Activated gamma-delta T cell treated with anti-CD3 and anti-CD28 coated beads, Interleukin-2, amount 50 U/mL, for 16 hours (primary cell): ENCODE measurements at regions not wholly inside any gene's neighbourhood (a gene's known extent, or its start where the extent isn't known, plus 50 kb on each side); places are given as distances from the start of the nearest gene placed in this dataset.

Experiments
- DNase-seq: peaks from one replicate; pipeline ENCODE4 v3.0.0-alpha.2; 2020; ENCODE audit warnings: low read depth

GRCh38 chr2:8454797-8455196 lies 227.1 kb upstream of the ID2 start:
- DNase-seq, result no peak

- no peak for DNase-seq
Measured at GRCh38 chr2:8455236-8456150, 226.4 kb upstream of the ID2 start.

GRCh38 chr2:8456151-8457091 lies 225.4 kb upstream of the ID2 start:
- peak; percentile 25 for DNase-seq

DNA sequence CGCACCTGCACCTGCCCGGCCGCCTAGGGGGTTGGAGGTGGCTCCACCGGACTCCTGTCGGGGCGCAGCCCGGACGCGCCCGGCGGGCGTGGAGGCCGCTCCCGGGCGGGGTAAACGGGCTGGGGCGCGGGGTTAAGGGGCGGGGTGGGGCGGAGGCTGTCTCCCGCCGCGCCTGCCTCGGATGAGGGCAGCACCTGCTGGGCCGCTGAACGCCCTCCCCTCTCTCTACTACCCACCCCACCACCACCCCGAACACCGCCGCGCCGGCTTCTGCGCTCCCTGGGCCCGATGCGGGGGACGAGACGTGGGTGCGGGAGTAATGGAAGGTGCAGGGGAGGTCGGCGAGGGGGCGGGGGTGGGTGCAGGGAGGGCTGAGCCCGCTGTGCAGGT lies 224.8 kb upstream of the ID2 start:
- no peak for DNase-seq

DNA sequence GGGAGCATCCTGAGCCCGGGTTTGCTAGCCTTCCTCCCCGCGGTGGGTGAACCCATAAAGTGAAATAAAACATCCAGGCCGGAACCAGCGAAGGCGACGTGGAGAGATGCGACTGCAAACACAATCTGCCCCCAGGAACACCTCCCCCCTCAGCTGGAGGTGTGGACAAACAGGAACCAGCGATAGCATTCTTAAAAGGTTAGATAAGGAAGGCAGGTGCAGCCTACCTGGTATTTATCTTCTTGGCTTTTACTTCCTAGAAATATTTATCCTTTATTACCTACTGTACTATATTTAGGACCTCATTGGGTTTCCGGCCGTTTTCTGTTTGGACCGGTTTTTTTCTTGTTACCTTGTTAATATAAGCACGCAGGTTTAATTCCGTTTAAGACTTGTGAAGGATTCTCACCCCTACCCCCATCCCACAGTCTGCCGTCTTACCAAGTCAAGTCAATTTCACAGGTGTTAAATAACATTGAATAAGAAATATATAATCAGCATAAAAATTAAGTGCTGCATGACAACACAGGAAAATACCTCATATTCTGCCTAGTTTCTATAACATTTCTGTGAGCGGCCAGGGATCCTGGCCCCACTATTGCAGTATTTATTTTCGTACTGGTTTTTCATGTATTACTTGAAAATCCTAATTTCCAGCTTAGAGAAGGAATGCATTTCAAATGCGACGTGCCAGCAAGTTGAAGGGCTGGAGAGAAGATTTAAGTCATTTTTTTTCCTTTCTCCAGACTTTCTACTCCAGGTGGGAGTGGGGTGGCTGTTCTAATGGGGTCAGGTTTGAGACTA lies 224.0 kb upstream of the ID2 start:
- DNase-seq, result no peak

DNA sequence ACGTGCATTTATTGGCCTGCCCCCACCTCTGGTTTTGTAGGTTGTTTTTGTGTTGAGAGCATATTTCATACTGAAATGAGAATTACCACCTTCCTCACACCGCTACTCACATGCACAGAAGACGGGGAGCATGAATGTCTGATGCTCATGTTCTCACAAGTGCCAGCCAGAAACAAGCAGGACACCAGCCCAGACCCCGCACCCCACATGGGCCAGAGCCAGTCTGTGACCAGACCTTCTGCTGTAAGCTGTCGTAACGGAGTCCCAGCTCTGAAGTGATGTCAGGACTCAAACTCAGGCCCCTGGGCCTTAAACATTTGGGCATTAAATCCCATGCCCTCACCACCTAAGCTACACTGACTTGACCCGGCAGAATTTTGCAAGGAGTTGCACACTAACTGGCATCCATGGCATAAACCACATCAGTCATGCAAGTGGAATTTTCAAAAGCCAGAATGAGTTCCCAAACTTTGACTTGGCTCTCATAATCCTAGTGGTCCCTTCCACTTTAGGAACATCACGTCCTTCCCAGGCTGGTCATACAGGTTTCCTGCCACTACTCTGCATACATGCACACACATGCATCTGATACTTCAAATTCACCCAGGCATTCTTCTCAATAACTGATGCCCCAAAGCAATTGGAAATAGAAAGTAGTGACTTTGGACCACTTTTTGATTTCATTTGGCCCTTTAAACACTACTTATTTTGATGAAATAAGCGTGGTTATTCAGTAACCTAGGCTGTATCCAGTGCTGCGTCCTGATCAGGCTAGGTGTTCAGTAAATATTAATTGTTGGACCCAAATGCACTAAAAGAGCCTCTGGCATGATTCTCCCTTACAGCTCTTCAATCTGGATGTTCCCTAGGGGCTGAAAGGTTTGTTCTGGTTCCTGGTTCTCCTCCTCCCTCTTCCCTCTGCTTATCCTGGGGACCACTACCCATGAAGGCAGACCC lies 223.1 kb upstream of the ID2 start:
- DNase-seq, result no peak

- no peak for DNase-seq
Measured at GRCh38 chr2:8459474-8459873, 222.4 kb upstream of the ID2 start.

- DNase-seq, result no peak
Measured at GRCh38 chr2:8461341-8461740, 220.5 kb upstream of the ID2 start.

GRCh38 chr2:8462280-8462679 lies 219.6 kb upstream of the ID2 start:
- DNase-seq, result no peak

- DNase-seq, result no peak
Measured at GRCh38 chr2:8462899-8463648, 218.8 kb upstream of the ID2 start.

DNA sequence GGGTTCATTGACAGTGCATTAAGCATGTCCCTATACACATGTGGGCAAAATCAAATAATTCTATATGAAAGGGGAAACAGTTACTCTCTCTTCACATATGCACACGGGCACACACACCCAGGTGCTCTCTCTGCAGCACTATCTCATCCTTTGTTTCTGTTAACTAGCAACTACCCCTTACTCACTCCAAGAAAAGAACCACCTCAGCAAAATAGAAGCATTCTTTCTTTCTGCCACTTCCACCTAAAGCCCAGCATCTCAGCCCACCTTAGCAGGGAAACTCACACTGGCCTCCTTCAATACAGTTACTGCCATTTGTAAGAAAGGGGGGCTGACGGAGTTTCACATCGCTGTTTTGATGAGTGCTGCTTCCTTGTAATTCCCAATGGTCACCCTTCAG lies 216.3 kb upstream of the ID2 start:
- no peak for DNase-seq

DNA sequence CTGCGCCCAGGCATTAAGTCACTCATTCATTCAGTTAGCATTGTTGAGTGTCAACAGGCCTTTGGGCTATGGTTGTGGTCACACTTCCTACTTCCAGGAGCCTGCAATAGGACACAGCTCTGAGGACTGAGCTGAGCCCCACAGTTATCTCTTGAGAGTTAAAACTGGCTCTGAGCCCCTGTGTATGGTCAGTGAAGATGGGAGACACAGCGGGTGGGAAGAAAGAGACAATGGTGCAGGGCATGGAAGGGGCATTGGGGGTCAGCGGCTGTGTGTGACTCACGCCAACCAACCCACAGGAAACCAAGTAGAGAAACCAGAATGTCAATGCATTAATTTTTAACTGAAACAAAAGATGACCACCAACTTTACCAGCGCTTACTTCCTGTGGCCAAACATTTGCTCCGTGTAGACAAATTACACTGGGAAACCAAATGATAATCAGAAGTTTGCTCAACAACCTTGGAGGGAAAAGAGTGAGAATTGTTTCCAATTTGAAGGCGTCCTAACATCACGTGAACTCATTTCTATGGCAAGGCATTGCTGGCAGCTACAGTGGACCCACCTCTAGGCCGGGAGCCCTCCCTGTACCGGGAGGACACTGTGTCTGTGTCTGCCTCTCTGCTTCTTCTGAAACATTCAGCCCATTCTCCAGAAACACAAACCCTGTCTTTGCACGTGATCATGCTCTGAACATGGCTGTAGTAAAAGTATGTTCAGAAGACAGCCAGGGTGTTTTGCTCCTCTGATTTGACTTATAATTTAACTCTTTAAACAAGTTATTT lies 212.0 kb upstream of the ID2 start:
- no peak for DNase-seq

DNA sequence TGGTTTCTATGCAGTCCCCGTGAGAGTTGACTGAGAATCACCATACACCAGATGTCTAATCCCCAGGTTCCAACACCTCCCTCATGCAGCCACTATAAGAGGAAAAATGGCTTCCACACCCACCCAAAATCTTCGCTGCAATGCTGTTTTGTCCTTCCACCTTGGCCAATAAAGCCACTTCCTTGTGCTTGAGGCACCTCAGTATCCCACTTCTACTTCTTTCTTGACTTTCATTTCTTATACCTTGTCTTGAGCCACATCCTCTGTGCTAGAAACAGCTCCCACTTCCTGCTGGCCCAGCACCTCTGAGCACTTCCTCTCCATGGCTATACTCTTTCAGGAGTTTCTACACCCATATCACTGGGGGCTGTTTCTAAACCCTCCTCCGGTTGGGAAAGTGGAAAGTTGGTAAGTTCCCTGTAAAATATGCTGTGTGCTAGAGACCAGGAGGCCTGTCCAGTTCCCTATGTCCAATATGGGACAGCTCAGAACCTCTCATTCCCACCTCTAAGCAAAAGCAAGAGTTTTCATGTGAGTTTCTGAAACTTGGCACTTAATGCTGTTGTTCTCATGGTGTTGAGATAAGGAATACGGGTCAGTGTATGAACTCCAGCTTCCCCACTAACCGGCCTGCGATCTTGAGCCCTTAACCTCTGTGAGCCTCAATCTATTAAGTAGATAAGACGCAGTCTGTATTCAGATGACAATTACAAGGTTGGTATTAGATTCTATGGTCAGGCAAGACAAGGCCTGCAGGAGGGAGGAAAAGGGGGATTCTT lies 209.1 kb upstream of the ID2 start:
- DNase-seq, result no peak

DNA sequence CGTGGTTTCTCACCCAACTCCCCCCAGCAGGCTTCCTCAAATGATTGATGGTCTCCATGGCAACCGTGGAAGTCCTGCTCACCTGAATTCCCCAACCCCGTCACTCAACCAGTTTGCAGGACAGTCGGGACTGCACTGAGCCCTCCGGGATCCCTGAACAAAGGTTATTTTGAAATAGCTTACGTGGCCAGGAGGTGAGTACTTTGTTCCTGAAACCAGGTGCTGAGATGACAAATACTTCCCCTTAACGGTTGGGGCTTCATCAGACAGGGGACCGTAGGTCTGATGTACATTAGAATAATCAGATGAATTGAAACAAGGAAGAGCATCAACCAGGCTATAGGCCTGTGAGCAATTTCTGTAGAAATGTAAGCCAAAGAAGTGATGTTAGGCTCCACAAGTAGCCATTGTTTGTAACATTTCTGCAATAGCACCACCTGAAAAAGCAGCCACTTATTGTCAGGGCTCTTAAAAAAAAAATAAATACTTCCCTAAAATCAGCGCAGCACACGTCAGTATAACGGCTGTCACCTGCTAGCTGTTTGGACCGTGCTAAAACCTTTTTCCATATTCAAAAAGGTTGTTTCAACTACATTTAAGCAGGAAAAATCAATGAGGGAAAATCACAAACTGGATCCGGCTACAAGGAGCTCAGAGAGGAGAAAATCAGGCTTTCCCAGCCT lies 206.4 kb upstream of the ID2 start:
- DNase-seq, result no peak

DNA sequence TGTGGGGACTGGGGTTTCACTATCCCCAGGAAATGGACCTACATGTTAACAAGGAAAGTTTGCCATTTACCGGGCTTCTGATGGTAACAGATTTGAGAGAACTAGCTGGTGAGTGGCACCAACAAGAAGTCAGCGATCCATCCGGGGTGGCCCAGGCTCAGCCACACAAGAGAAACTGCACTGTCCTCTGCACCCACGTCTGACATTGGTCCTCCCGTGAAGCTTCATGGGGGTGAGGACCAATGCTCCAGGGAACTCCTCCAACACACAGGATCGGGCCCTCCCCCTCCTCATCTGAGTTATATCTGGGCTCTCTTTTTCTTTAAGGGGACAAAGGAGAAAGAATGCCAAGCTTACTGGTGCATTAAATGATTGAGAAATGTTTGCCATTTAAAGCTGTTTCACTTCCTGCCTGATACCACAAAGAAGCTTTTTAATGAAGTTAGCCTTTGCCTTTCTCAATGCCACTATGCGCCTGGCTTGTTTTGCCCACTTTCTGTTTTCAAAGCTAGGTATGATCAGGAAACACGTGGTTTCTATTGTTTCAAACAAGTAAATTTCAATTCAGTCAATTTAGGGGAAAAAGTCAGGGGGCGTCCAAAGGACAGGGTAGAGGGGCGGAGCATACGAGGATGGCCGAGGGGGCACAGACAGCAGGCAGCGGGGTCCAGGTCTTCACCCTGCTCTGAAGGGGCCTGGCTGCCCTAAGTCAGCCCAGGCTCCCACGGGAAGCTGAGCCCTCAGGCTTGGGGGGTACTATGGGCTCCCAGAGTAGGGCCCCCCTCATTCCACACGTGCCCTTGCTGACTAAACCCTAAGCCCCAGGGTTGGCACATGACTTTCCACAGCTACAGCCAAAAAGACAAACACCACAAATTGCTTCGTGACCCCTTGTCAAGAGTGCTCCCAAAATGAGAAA lies 204.0 kb upstream of the ID2 start:
- DNase-seq, result no peak

- no peak for DNase-seq
Measured at GRCh38 chr2:8478471-8478793, 203.4 kb upstream of the ID2 start.

GRCh38 chr2:8479298-8479697 lies 202.6 kb upstream of the ID2 start:
- no peak for DNase-seq
